GM12892 (cell line): ENCODE measurements at regions not wholly inside any gene's neighbourhood (a gene's known extent, or its start where the extent isn't known, plus 50 kb on each side); places are given as distances from the start of the nearest gene placed in this dataset.

Experiments
- POLR2A ChIP-seq: IDR thresholded peaks from 2 replicates; pipeline ENCODE4 v1.6.1; 2011; ENCODE audit warnings: low read depth, low read length, control low read depth
- POLR2AphosphoS5 ChIP-seq: IDR thresholded peaks from 2 replicates; pipeline ENCODE4 v1.6.1; 2011; ENCODE audit warnings: low read depth, low read length, control low read depth

DNA sequence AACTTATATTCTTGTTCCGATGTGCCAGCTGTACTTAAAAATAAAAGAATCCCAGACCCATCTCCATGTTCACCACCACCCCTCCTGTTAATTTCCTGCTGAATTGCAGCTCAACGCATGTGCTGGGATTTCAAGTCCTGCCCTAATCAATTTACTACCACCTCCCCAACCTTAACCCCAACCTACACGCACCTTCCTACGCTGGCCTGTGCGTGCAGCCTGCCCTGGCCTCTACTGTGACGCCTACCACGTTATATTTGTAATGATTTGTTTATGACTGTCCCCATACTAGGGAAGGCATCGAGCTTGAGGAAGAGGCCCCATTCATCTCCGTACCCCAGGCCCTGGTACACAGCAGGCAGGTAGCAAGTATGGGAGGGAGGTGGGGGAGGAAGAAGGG, 251.1 kb downstream of the MRTFB start:
- TF ChIP-seq POLR2A (no peak), POLR2AphosphoS5 (no peak)
